ENCODE measurements at regions not wholly inside any gene's neighbourhood (a gene's known extent, or its start where the extent isn't known, plus 50 kb on each side); places are given as distances from the start of the nearest gene placed in this dataset.

DNA sequence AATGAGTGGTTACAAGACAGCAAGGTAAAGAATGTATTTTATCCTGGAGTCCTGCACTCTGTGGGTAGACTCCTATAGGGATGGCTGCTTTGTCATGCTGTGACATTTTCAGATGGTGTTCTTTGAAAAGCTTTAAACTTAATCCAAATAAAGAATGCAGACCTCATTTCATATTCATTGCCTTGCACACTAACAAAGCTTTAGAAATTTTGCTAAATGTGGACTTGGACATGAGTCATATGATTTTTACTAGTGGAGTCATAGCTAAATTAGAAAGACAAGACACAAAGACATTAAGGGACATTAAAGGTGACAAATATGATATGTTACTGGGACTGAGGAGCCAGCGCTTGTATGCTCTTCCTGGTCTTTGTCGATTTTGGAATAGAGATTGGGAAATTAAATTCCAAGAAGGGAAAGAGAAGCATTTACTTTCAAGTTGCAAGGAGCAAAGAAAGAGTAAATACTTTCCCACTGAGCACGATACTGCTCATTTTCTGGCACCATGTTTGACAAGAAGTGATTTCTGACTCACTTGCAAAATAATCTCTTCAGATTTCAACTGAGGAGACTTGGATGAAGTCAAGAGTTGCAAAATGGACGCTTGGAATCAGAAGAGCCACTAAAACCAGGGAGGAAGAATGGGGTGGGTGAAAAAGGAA, 152.9 kb upstream of the MYOCD start:
- Mint-ChIP-seq H3K9me3 (no peaks in the 10 kb centered on the region; a peak in 1 of 5 replicates), H3K27ac (no peak overlapping the region), H3K36me3 (ENCODE audit: insufficient read depth in 1 of 3, low read depth in 3 of 3) (no peaks in the 10 kb centered on the region), H3K27me3 (ENCODE audit: low read depth) (no peaks in the 10 kb centered on the region), H3K4me1 (no peaks in the 10 kb centered on the region), H3K4me3 (no peak overlapping the region)
- H4K91ac ChIP-seq (ENCODE audit: insufficient read length, low read depth, low read length) = no peak overlapping the region
- H3K79me2 ChIP-seq (ENCODE audit: insufficient read depth, low read length) = no peaks in the 10 kb centered on the region
- H2BK120ac ChIP-seq (ENCODE audit: low read depth, low read length, poor library complexity, severe bottlenecking) = no peak overlapping the region
- H4K8ac ChIP-seq (replicated peaks; ENCODE audit: insufficient read length, low read depth, low read length) = no peak overlapping the region
- no peaks in the 10 kb centered on the region for H3K27me3 ChIP-seq (ENCODE audit: insufficient read depth, low read length)
- no peak overlapping the region for H3T11ph ChIP-seq (ENCODE audit: low read length)
- WGBS (ENCODE audit: extremely low coverage, insufficient read length, low lambda C conversion rate) = no CpG with 5 or more reads among the region's 4 CpGs
- no peak overlapping the region for H3K56ac ChIP-seq (ENCODE audit: insufficient read length, low read depth, low read length)
- TF ChIP-seq, protein P1, sequence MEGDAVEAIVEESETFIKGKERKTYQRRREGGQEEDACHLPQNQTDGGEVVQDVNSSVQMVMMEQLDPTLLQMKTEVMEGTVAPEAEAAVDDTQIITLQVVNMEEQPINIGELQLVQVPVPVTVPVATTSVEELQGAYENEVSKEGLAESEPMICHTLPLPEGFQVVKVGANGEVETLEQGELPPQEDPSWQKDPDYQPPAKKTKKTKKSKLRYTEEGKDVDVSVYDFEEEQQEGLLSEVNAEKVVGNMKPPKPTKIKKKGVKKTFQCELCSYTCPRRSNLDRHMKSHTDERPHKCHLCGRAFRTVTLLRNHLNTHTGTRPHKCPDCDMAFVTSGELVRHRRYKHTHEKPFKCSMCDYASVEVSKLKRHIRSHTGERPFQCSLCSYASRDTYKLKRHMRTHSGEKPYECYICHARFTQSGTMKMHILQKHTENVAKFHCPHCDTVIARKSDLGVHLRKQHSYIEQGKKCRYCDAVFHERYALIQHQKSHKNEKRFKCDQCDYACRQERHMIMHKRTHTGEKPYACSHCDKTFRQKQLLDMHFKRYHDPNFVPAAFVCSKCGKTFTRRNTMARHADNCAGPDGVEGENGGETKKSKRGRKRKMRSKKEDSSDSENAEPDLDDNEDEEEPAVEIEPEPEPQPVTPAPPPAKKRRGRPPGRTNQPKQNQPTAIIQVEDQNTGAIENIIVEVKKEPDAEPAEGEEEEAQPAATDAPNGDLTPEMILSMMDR (conservative IDR thresholded peaks at IDR 0.05) = no peak
- H2BK12ac ChIP-seq (ENCODE audit: insufficient read length, low read depth, low read length) = no peak overlapping the region
- H3K14ac ChIP-seq (ENCODE audit: insufficient read depth, low read length) = no peak overlapping the region
- no peaks in the 10 kb centered on the region; the same call in 1 of the 2 replicates for H3K4me1 ChIP-seq (ENCODE audit: insufficient read depth, low read length)
- H3K79me1 ChIP-seq (ENCODE audit: insufficient read depth, low read depth, low read length, poor library complexity, severe bottlenecking) = no peaks in the 10 kb centered on the region
- no peak overlapping the region for H2BK5ac ChIP-seq (ENCODE audit: insufficient read length, low read length)
- no peak overlapping the region for H2AK5ac ChIP-seq (ENCODE audit: insufficient read length, low read length)
- no peak overlapping the region for H2AFZ ChIP-seq (ENCODE audit: low read length)
- no peak overlapping the region for H3K4ac ChIP-seq (ENCODE audit: low read depth, low read length)
- DNase-seq = no peak
- H3K9me3 ChIP-seq (ENCODE audit: control insufficient read depth, low read depth, low read length) = no peaks in the 10 kb centered on the region
- no peak overlapping the region for H3K9ac ChIP-seq (ENCODE audit: extremely low read depth, insufficient read length, low read length)
- no peak overlapping the region for H2BK15ac ChIP-seq (ENCODE audit: low read depth, low read length)
- no peak overlapping the region for H3K4me2 ChIP-seq (ENCODE audit: insufficient read depth, insufficient read length, low read length)
- no peak overlapping the region for H4K5ac ChIP-seq (ENCODE audit: insufficient read length, low read depth, low read length)
- no peaks in the 10 kb centered on the region for H4K20me1 ChIP-seq (ENCODE audit: control insufficient read depth, insufficient read depth, insufficient read length)
- no peak overlapping the region for H3K23ac ChIP-seq (ENCODE audit: insufficient read length, low read depth, low read length)
- H3K27ac ChIP-seq (ENCODE audit: insufficient read length, low read depth, low read length) = no peak overlapping the region
- no peaks in the 10 kb centered on the region for H3K23me2 ChIP-seq (ENCODE audit: insufficient read length, low read depth, low read length, poor library complexity, severe bottlenecking)
- H3K18ac ChIP-seq (ENCODE audit: insufficient read length, low read depth, low read length) = no peak overlapping the region
- no peak overlapping the region for H2BK20ac ChIP-seq (ENCODE audit: low read depth, low read length, poor library complexity, severe bottlenecking)

Measured in H9 (cell line).